22Rv1 (cell line): ENCODE measurements at regions not wholly inside any gene's neighbourhood (a gene's known extent, or its start where the extent isn't known, plus 50 kb on each side); places are given as distances from the start of the nearest gene placed in this dataset.

Experiments
- H3K27ac ChIP-seq: fragments of 450-650 bp; 2 replicates; pipeline ENCODE4 v1.5.1; 2017
- CTCF ChIP-seq: fragments of 450-650 bp; IDR thresholded peaks from 2 replicates; pipeline ENCODE4 v1.5.1; 2017; ENCODE audit warnings: mild to moderate bottlenecking
- ZFX ChIP-seq: fragments of 450-650 bp; IDR thresholded peaks from 2 replicates; pipeline ENCODE4 v1.6.1; 2017; ENCODE audit warnings: antibody characterized with exemption, borderline replicate concordance

- no peak overlapping the region for H3K27ac ChIP-seq
Measured at GRCh38 chr1:83619170-83619896, 379.6 kb downstream of the TTLL7 start.

GRCh38 chr1:83617883-83618282 lies 381.0 kb downstream of the TTLL7 start:
- no peak overlapping the region for H3K27ac ChIP-seq
- TF ChIP-seq CTCF (no peak), ZFX (no peak)

More at GRCh38 chr1:83619170-83619896, 379.6 kb downstream of the TTLL7 start:
- TF ChIP-seq ZFX (no peak), CTCF (no peak)

GRCh38 chr1:83615370-83615769 lies 383.6 kb downstream of the TTLL7 start:
- no peak overlapping the region for H3K27ac ChIP-seq
- no peak for TF ChIP-seq ZFX
- TF ChIP-seq CTCF, result no peak

- TF ChIP-seq CTCF (no peak), ZFX (no peak)
- no peak overlapping the region for H3K27ac ChIP-seq
Measured at GRCh38 chr1:83606416-83606955, 392.4 kb downstream of the TTLL7 start.

GRCh38 chr1:83596331-83596730 lies 402.6 kb downstream of the TTLL7 start:
- TF ChIP-seq ZFX, result no peak
- no peak for TF ChIP-seq CTCF
- no peak overlapping the region for H3K27ac ChIP-seq

- no peak overlapping the region for H3K27ac ChIP-seq
- TF ChIP-seq CTCF (no peak), ZFX (no peak)
Measured at GRCh38 chr1:83593073-83593472, 405.9 kb downstream of the TTLL7 start.

- H3K27ac ChIP-seq, result no peak overlapping the region
- TF ChIP-seq CTCF (no peak), ZFX (no peak)
Measured at GRCh38 chr1:83588140-83588539, 410.8 kb downstream of the TTLL7 start.
